SK-N-SH treated with all-trans-retinoic acid at 6 μM for 48 hours (cell line): ENCODE measurements at regions not wholly inside any gene's neighbourhood (a gene's known extent, or its start where the extent isn't known, plus 50 kb on each side); places are given as distances from the start of the nearest gene placed in this dataset.

ENCODE experiments used
- ATAC-seq: fragments of 200-7000 bp; cut with Tn5 transposase; 3 replicates; pipeline ENCODE4 v1.9.1; 2020; ENCODE audit warnings: mild to moderate bottlenecking, moderate library complexity
- ARNTL ChIP-seq: fragments of 450-650 bp; formaldehyde crosslinking; IDR thresholded peaks from 2 replicates; pipeline ENCODE4 v1.5.0; 2020; ENCODE audit warnings: low read depth, mild to moderate bottlenecking, moderate library complexity, borderline replicate concordance
- BACH2 ChIP-seq: fragments of 250-450 bp; sonication (Bioruptor Pico); IDR thresholded peaks from 2 replicates; pipeline ENCODE4 v1.9.0; 2021; ENCODE audit warnings: mild to moderate bottlenecking, borderline replicate concordance
- CREB5 ChIP-seq: fragments of 250-450 bp; sonication (Bioruptor Pico); IDR thresholded peaks from 2 replicates; pipeline ENCODE4 v1.5.1; 2020; ENCODE audit warnings: low read depth, mild to moderate bottlenecking, moderate library complexity
- CSDC2 ChIP-seq: fragments of 250-450 bp; sonication (Bioruptor Pico); IDR thresholded peaks from 2 replicates; pipeline ENCODE4 v1.5.0; 2020; ENCODE audit warnings: mild to moderate bottlenecking, moderate library complexity
- CSRNP3 ChIP-seq: fragments of 250-450 bp; sonication (Bioruptor Pico); IDR thresholded peaks from 2 replicates; pipeline ENCODE4 v1.5.1; 2021; ENCODE audit warnings: mild to moderate bottlenecking, moderate library complexity
- ESRRG ChIP-seq: fragments of 250-450 bp; sonication (Bioruptor Pico); IDR thresholded peaks from 2 replicates; pipeline ENCODE4 v1.6.1; 2021; ENCODE audit warnings: mild to moderate bottlenecking
- ISL1 ChIP-seq: fragments of 250-450 bp; sonication (Bioruptor Pico); IDR thresholded peaks from 2 replicates; pipeline ENCODE4 v2.1.2; 2022; ENCODE audit warnings: mild to moderate bottlenecking, moderate library complexity
- PPARA ChIP-seq: fragments of 250-450 bp; sonication (Bioruptor Pico); IDR thresholded peaks from 2 replicates; pipeline ENCODE4 v1.5.0; 2020; ENCODE audit warnings: mild to moderate bottlenecking, borderline replicate concordance
- RARB ChIP-seq: fragments of 250-450 bp; sonication (Bioruptor Pico); IDR thresholded peaks from 2 replicates; pipeline ENCODE4 v1.8.0; 2021; ENCODE audit warnings: mild to moderate bottlenecking, moderate library complexity
- SNAI2 ChIP-seq: fragments of 250-450 bp; sonication (Bioruptor Pico); IDR thresholded peaks from 2 replicates; pipeline ENCODE4 v1.5.0; 2020; ENCODE audit warnings: mild to moderate bottlenecking, moderate library complexity
- TOX ChIP-seq: fragments of 250-450 bp; sonication (Bioruptor Pico); IDR thresholded peaks from 2 replicates; pipeline ENCODE4 v1.8.0; 2021; ENCODE audit warnings: mild to moderate bottlenecking, moderate library complexity, borderline replicate concordance
- TSHZ2 ChIP-seq: fragments of 250-450 bp; sonication (Bioruptor Pico); IDR thresholded peaks from 2 replicates; pipeline ENCODE4 v1.5.0; 2020; ENCODE audit warnings: mild to moderate bottlenecking, moderate library complexity
- ZFP3 ChIP-seq: fragments of 250-450 bp; sonication (Bioruptor Pico); IDR thresholded peaks from 2 replicates; pipeline ENCODE4 v1.5.0; 2020; ENCODE audit warnings: mild to moderate bottlenecking, moderate library complexity
- ZFP30 ChIP-seq: fragments of 450-650 bp; formaldehyde crosslinking; IDR thresholded peaks from 2 replicates; pipeline ENCODE4 v1.5.0; 2022; ENCODE audit warnings: mild to moderate bottlenecking, moderate library complexity
- ZNF565 ChIP-seq: fragments of 450-650 bp; formaldehyde crosslinking; conservative IDR thresholded peaks from 2 replicates; pipeline ENCODE4 v1.5.0; 2020; ENCODE audit warnings: low read depth, mild to moderate bottlenecking, moderate library complexity
- ZNF70 ChIP-seq: fragments of 450-650 bp; formaldehyde crosslinking; IDR thresholded peaks from 2 replicates; pipeline ENCODE4 v1.5.0; 2020; ENCODE audit warnings: mild to moderate bottlenecking, moderate library complexity
- ZNF8 ChIP-seq: fragments of 450-650 bp; formaldehyde crosslinking; IDR thresholded peaks from 2 replicates; pipeline ENCODE4 v1.5.0; 2020; ENCODE audit warnings: mild to moderate bottlenecking, moderate library complexity
- TF ChIP-seq, protein P1 (sequence below): fragments of 250-450 bp; sonication (Bioruptor Pico); IDR thresholded peaks from 2 replicates; pipeline ENCODE4 v1.8.0; 2020; ENCODE audit warnings: mild to moderate bottlenecking, moderate library complexity, borderline replicate concordance

GRCh38 chr2:236843161-236843968, 242.3 kb upstream of the COPS8 start:
- ATAC-seq, result no peak
- TF ChIP-seq TOX (CRISPR knock-in tag) (no peak), RARB (CRISPR knock-in tag) (no peak)
- TF ChIP-seq, protein P1, sequence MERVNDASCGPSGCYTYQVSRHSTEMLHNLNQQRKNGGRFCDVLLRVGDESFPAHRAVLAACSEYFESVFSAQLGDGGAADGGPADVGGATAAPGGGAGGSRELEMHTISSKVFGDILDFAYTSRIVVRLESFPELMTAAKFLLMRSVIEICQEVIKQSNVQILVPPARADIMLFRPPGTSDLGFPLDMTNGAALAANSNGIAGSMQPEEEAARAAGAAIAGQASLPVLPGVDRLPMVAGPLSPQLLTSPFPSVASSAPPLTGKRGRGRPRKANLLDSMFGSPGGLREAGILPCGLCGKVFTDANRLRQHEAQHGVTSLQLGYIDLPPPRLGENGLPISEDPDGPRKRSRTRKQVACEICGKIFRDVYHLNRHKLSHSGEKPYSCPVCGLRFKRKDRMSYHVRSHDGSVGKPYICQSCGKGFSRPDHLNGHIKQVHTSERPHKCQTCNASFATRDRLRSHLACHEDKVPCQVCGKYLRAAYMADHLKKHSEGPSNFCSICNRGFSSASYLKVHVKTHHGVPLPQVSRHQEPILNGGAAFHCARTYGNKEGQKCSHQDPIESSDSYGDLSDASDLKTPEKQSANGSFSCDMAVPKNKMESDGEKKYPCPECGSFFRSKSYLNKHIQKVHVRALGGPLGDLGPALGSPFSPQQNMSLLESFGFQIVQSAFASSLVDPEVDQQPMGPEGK (CRISPR knock-in tag), result no peak

DNA sequence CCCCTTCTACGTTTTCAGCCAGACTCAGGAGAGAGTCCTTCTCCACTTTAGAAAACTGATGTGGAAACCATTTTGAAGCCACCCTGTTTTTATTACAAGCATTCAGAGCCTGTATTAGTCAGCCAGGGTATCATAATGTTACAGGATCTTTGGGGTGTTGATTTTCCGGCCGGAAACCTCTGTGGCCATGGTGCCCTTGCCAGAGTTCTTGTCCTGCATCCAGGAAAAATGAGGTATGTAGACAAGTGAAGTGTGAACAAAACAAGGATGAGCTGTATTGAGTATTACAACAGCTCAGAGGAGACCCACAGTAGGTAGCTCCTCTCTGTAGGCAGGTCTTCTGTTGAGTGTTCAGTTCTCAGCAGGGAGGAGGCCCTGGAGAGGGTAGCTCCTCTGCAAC, 241.0 kb upstream of the COPS8 start:
- ATAC-seq, result no peak
- no peak for TF ChIP-seq ZNF70
- no peak for TF ChIP-seq BACH2 (CRISPR knock-in tag)
- no peak for TF ChIP-seq CSDC2 (CRISPR knock-in tag)
- no peak for TF ChIP-seq ZNF565
- TF ChIP-seq TSHZ2, result no peak
- no peak for TF ChIP-seq RARB (CRISPR knock-in tag)
- TF ChIP-seq ISL1 (CRISPR knock-in tag), result no peak
- no peak for TF ChIP-seq PPARA (CRISPR knock-in tag)
- no peak for TF ChIP-seq ARNTL (CRISPR knock-in tag)
- no peak for TF ChIP-seq CSRNP3 (CRISPR knock-in tag)
- TF ChIP-seq, all 23 proteins: peak for 0

DNA sequence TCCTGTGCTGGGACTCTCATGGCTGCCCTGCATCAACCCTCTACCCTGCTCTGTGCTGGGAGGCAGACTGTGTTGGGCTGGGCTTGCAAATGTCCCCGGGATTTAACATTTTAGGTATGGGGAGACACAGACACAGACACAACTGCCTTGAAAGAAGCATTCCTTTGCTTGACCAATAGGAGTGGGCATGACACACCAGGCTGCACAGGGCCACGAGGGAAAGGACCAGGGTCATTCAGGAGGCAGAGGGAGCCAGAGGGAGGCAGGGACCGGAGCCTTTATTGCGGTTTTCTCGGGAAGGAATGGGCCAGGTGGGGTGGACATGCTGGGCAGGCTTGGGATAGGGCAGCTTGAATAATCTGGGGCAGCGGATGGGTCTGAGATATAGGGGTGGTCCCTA, 238.7 kb upstream of the COPS8 start:
- ATAC-seq, result no peak
- TF ChIP-seq SNAI2 (CRISPR knock-in tag) (no peak), ARNTL (CRISPR knock-in tag) (no peak), ESRRG (CRISPR knock-in tag) (no peak)
- TF ChIP-seq, all 23 proteins: peak for 0

DNA sequence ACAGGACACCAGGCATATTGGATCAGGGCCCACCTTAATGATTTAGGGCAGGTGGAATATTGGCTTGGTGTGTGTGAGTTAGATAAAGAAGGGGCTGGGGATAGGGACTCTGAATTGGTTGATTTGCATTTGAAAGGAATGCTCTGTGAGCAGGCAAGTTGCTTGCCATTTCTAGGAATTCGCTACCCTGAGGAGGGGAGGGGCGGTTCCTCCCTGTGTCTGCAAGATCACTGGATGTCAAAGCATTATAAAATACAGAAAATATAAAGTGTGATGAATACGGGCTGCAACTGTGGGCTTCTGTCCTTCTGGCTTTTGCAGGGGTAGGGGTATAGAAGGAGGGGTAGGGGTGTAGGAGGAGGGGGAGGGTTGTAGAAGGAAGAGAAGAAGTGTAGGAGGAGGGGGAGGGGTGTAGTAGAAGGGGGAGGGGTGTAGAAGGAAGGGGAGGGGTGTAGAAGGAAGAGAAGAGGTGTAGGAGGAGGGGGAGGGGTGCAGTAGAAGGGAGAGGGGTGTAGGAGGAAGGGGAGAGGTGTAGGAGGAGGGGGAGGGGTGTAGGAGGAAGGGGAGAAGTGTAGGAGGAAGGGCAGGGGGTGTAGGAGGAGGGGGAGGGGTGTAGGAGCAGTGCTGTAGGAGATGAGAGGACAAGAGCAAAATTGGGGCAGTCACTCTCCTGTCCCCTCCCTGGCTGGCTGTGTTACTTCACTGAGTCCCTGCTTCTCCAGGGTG, 238.0 kb upstream of the COPS8 start:
- no peak for TF ChIP-seq ARNTL (CRISPR knock-in tag)
- TF ChIP-seq, all 23 proteins: peak for 0
- no peak for ATAC-seq

DNA sequence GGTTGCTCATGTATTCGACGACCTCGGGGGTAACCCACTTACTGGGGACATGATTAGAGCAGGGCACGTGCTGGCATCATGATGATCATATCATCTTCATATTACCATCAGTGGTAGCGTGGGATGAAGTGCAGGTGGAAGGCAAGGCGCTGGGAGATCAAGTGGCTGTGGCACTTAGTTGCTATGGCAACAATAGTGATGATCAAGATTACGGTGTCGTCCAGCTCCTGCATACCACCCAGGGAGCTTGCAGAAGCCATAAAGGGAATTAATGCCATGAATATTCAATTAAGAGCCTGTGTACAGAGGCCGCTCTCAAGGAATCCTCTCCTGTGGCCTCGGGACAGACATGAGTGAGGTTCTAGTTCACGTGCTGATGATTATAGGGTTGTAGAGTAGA, 237.2 kb upstream of the COPS8 start:
- ATAC-seq, result no peak

More for the DNA sequence above, 237.2 kb upstream of the COPS8 start:
- no peak for TF ChIP-seq ISL1 (CRISPR knock-in tag)
- no peak for TF ChIP-seq ZFP30 (CRISPR knock-in tag)
- TF ChIP-seq ZNF8, result no peak
- no peak for TF ChIP-seq ESRRG (CRISPR knock-in tag)
- no peak for TF ChIP-seq CREB5 (CRISPR knock-in tag)
- TF ChIP-seq TSHZ2, result no peak
- TF ChIP-seq BACH2 (CRISPR knock-in tag), result no peak
- no peak for TF ChIP-seq TOX (CRISPR knock-in tag)
- no peak for TF ChIP-seq ZFP3
